Inflammatory macrophage treated with lipopolysaccharide for 4 hours (primary cell): ENCODE measurements at regions not wholly inside any gene's neighbourhood (a gene's known extent, or its start where the extent isn't known, plus 50 kb on each side); places are given as distances from the start of the nearest gene placed in this dataset.
"Not testable (repeated sequence)": the region's sequence is repeated elsewhere in the genome, so short reads cannot be mapped to it uniquely, and the experiment has no call there.

ENCODE experiments used
- DNase-seq: peaks from one replicate; pipeline ENCODE4 v3.0.0-alpha.2; 2020

DNA sequence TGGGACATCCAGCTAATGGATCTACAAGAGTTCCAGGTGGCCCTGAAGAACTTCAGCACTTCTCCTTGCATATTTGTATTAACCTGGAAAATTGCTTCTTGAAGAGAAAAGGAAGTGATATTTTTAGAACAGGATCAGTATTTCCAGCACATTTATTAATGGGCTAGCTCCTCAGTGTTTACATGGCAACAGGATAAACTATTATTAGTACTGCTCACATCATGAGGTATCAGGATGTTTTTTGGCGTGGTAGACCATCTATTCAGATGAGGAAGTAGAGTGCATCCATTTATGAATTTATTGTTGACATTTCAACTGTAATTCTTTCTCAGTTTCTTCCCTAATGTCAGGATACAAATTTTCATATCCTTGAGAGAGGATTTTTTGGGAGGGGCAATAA is 144.4 kb downstream of the KCNRG start:
- DNase-seq: no peak

DNA sequence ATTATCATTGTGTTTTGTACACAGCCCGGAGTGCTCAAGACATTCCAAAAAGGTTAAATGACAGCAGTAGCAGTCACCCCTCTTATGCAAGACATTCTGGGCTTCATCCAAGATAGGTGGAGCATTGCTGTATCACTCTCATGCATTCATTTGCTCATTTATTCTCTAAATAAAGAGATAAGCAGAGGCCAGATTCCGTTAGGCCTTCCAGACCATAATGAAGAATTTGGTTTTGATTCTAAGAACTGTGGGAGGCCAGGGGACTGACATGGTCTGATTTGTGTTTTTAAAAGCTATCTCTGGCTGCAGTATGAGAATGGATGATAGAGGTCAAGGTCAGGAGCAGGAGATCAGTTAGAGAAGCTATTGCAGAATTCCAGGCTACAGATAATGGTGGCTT is 145.8 kb downstream of the KCNRG start:
- no peak for DNase-seq

DNA sequence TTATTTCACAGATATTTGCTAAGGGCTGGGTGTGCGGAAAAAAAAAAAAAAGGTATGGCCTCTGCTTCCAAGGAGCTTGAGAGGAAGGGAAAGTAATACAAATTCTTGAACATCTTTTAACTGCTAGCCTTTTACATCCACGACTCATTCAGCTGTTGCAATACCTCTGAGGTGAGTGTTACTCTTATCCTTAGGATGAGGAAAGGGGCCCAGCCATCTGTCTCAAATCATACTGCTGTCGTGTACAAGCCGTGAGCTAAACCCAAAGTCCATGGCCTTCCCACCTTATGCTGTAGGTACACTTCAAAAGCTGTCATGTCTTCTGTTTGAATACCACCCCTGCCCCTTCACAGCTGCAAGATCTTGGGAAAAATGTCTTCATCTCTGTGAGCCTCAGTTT is 146.8 kb downstream of the KCNRG start:
- no peak for DNase-seq

DNA sequence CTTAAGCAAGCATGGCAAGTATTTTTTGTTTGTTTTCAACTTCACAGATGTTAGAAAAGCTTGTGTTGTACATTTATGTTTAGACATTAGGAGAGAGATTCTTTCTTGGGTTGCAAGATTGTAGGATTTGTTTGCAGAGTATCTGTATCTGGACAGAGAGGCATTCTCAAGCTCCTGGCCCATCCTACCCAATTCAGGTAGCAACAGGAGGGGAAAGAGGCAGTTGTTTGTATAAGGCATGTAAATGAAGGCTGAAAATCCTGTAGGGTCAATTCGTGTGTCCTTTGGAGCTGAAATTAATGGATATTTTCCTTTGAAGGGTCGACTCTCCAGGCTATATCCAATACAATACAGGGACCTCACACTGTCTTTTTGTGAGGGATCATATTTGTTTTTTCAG is 147.3 kb downstream of the KCNRG start:
- DNase-seq: no peak

DNA sequence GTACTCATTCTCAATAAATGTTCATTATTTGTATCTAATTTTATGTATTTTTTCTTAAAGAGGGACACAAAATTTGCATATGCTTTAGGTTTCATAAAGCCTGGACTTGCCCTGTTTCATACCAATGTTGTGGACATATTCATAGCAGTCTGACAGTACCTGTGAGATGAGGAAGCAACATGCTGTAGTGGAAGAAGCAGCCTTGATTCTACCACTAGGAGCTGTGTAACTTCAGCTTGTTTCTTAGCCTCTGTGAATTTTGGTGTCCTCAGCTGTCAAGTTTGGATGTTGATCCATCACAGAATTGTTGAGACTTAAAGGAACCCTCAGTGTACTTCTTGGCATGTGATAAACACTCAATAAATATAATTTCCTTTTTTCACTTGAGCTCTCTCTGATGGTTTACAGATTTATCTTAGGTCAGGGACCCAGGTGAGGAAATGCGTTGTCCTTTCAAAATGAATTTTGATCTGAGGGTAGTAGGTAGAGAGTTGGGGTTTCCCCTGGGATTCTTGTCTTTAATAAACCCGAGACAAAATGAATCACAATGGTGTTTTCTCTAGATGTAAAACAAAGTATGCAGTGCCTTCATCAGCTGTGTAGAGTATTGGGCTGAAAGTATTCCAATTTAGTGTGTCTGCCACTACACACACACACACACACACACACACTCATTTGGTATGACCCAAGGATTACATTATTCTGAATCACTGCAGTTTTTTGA is 152.1 kb downstream of the KCNRG start:
- no peak for DNase-seq

DNA sequence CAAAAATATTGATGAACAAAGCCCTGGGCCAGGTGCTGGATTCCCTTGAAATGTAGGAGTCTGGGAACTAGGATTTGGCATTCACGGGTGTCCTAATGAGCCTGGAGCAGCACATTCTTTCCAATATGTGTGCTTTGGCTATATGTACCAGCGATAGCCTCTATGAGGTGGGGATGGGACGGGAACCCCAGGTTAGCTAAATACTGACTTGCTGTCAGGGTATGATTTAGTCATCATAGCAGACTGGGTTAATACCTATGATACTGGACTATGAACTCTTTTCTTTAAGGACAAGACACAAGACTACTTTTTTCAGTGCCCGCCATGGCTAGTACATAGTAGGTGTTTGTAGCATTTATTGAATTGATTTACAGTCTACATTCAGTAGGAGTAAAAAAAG is 152.7 kb downstream of the KCNRG start:
- no peak for DNase-seq

DNA sequence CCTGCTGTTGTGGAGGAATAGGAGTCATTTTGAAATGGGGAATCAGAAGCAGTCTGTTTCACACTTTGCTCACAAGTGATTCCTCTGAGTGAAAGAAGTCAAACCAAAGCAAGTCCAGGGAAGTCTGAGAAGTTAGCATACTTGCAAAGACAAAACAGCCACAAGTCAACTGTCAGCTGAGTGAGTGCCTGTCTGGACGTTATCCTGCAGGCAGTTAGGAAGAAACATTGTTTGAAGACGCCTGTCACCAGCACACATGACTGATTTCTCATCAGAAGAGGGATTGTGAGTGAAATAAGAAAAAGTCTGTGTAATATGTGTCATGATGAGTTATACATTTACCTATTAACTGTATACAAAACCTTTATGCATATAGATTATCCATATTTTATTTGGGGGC is 153.5 kb downstream of the KCNRG start:
- DNase-seq: peak; percentile 24

DNA sequence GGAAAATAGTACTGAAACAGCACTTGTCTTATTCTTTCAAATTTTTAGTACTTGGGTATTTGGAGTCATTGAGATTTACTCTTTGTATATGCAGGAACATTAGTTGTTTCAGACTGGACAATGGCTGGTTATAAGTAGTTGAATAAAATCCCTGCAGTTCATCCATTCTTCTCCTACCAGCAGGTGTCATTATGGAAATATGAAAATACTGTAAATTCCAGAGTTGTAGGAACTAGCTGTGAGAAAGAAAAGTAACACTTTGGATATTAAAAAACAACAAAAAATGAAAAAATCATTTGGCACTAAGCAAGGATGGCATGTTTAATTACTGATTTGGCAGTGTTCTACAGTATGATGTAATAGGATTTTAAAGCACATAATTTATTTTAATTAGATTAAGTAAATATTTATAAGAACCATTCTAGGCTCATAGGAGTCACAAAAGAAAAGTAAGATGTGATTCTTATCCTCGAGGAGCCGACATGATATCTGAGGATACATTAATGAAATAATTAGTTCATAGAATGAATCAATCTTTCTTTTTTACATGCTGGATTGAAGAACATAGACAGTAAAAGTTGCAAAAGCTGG is 155.3 kb downstream of the KCNRG start:
- peak; percentile 12 for DNase-seq

DNA sequence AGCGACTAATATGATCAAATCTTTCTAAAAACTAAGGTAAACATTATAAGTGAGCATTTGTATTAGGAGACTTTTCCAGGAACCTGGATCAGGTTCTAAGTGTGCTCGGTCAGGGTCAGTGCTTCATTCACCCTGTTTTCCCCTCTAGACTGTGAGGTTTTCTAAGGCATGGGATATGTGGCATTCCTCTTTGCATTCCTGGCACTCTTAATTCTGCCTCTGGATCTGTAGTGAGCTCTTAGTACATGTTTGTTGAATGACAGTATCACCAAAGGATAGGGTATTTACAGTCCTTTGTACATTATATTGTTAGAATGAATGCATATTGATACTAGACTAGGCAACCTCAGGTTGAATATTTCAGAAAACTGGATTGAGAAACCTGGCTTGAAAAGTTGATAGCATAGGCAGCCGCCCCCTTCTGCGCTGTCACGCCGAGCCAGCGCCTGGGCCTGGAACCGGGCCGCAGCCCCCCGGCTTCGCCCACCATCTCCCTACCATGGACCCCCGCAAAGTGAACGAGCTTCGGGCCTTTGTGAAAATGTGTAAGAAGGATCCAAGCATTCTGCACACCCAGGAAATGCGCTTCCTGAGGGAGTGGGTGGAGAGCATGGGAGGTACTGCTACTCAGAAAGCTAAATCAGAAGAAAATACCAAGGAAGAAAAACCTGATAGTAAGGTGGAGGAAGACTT is 156.5 kb downstream of the KCNRG start:
- DNase-seq: no peak

DNA sequence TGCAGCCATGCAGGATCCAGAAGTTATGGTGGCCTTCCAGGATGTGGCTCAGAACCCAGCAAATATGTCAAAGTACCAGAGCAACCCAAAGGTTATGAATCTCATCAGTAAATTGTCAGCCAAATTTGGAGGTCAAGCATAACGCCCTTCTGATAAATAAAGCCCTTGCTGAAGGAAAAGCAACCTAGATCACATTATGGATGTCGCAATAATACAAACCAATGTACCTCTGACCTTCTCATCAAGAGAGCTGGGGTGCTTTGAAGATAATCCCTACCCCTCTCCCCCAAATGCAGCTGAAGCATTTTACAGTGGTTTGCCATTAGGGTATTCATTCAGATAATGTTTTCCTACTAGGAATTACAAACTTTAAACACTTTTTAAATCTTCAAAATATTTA is 157.8 kb downstream of the KCNRG start:
- not testable (repeated sequence) for DNase-seq

DNA sequence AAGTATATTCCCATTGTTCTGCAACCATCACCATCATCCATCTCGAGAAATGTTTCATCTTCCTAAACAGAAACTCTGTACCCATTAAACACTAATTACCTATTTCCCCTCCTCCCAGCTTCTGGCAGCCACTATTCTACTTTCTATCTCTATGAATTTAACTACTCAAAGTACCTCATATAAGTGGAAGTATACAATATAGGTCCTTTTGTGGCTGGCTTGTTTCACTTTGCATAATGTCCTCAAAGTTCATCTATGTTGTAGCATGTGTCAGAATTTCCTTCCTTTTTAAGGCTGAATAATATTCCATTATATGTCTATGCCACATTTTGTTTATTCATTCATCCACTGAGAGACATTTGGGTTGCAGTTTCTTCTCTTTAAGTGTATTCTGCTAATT is 159.4 kb downstream of the KCNRG start:
- no peak for DNase-seq

DNA sequence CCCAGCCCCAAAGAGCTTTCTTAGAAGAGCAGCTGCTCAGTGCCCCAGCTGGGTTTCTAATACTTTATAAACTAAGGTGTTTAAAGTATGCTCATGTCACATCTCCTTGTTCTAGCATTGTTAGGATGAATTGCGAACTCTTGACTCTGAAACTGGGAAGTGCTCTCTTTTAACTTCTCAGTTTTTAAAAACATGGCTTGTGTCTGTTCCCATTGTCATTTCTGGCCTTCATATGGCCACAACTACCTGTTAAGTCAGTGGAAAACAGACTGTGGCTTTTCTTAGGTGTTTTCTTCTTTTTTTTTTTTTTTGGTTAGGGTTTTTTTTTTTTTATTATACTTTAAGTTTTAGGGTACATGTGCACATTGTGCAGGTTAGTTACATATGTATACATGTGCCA is 164.7 kb downstream of the KCNRG start:
- peak; percentile 9 for DNase-seq

DNA sequence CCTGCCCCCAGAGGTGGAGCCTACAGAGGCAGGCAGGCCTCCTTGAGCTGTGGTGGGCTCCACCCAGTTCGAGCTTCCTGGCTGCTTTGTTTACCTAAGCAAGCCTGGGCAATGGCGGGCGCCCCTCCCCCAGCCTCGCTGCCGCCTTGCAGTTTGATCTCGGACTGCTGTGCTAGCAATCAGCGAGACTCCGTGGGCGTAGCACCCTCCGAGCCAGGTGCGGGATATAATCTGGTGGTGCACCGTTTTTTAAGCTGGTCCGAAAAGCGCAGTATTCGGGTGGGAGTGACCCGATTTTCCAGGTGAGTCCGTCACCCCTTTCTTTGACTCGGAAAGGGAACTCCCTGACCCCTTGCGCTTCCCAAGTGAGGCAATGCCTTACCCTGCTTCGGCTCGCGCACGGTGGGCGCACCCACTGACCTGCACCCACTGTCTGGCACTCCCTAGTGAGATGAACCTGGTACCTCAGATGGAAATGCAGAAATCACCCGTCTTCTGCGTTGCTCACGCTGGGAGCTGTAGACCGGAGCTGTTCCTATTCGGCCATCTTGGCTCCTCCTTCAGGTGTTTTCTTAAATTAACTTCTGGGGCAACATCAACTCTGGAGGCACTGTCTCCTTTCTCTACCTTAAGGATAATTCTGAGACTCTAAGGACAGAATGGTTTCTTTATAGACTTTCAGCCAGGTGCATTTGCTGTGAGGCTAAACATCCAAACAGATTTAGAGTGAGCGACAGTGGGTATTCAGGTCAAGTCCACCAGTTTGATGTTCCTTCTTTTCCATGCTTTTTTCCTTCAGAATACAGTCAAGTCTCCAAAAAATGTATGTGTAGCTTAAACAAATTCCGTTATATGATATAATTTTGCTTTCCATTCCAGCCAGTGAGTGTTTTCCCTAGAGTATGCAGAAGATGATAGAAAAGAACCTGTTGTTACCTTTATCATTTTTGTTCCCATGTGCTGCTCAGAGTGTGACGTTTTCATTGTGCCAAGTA is 170.8 kb downstream of the KCNRG start:
- not testable (repeated sequence) for DNase-seq

DNA sequence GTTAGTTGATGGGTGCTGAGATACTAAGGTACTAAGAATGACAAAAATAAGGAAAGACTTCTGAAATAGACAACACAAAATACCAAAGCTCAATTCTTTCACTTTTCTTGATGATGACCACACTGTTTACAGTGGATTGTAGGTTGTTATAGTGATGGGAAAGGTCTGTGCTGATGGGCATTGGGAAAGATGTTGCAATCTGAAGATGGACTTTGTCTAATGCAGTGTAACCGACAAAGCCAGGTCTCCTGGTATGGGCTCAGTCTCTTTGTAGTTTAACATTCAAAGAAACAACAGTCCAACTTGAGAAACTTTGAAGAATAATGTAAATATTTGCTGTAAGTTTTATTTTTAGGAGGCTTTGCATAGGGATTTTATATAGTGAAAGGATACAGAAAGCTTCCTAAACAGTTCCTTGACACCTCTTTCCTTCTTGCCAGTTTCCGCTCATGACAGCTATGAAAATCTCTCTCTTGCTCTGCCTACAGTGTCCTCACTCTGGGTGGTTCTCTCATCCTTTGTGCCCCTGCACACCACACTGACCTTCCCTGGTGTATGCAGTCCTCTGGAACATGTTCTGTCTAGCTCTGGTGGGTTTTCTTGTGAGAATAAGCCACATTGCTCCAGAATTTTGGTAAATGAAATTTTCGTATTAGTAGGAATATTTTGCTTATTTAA is 172.2 kb downstream of the KCNRG start:
- no peak for DNase-seq

DNA sequence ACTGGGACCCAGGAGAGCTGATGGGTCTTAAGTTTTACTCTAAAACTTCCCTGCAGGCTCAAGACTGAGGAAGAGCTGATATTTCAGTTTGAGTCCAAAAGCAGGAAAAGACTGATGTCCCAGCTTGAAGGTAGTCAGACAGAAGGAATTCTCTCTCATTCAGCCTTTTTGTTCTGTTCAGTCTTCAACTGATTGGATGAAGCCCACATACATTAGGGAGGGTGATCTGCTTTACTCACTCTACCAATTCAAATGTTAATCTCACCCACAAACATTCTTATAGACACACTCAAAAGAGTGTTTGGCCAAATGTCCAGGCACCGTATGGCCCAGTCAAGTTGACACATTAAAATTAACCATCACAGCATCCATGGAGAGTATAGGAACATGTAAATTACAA is 173.5 kb downstream of the KCNRG start:
- DNase-seq: no peak

DNA sequence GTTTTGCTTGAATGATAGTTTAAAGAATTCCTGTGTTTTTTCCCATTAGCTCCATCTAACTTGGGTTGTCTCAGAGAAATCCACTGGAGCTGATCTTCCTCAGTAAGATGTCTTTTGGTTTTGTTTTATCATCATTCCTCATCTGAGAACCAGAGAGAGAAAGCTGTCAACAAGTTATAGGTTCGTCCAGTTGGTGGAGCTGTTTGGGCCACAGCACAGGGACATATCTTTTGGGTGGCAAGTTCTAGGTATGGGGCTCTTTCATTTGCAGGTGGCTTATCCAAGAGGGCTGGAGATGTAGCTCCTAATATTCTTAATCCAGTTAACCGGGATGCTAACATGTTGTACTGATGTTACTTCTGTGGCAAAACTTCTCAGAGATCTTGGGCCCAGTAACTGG is 174.2 kb downstream of the KCNRG start:
- no peak for DNase-seq

DNA sequence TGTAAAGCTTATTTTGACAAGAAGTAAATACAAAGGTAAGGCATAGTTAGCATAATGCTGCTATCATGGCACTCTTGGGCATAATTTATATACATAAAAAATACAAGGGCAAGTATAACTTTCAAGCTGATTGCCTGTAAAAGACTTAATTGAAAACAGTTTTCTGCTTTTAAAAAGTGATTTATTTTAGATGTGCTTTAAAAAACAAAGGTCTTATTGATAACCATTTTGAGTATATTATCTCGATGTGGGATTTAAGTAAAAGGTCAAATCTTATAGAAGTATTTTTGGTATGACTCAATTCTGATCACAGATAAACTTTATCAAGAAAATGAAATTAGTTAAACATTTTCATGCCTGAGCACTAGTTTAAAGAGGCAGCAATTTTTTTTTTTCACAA is 175.8 kb downstream of the KCNRG start:
- no peak for DNase-seq

DNA sequence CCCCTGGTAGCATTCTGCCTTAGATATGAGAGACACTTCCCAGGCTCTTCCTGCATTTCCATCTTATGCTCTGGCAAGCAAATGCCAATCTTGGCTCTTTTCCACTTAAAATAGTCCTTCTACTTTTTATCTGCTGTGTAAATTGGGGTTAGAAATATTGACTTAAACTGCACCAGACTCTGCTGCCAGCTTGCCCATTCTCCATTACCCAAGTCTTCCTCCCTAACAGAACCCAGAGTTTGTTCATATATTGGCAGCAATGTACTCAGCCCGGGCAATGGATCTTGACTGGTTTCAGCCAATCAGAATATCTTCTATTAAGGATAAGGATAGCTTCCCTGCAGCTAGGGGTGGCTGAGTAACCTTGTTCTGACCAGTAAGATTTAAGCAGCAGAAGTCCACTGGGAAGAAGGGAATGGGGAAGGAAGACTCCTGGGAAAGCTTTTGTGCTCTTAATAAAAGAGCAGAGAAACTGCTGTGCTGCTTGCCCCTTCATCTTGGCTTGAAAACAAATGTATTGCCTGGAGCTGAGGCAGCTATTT is 177.1 kb downstream of the KCNRG start:
- no peak for DNase-seq

DNA sequence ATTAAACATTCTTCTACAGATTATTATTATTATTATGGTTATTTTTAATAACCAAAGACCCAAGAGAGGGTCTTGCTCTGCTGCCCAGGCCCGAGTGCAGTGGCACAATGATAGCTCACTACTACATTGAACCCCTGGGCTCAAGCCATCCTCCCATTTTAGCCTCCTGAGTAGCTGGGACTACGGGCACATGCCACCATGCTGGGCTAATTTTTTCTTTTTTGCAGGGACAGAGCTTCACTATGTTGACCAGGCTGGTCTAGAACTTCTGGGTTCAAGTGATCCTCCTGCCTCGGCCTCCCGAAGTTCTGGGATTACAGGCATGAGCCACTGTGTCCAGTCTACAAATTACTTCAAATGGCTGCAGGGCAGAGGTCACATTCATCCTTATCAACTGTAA is 179.8 kb downstream of the KCNRG start:
- no peak for DNase-seq

DNA sequence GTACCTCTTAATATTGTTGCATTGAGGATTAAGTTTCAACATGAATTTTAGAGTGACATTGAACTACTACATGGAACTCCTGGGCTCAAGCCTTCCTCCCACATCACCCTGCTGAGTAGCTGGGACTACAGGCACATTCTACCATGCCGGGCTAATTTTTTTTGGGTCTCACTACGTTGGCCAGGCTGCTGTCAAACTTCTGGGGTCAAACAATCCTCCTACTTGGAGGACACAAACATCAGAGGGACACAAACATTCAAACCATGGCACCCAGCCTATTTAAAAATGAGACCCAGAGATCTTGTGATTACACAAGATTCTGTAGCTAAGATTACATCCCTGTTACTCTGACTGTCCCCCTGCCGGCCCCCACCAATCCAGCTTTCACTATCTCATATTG is 180.9 kb downstream of the KCNRG start:
- DNase-seq: no peak

DNA sequence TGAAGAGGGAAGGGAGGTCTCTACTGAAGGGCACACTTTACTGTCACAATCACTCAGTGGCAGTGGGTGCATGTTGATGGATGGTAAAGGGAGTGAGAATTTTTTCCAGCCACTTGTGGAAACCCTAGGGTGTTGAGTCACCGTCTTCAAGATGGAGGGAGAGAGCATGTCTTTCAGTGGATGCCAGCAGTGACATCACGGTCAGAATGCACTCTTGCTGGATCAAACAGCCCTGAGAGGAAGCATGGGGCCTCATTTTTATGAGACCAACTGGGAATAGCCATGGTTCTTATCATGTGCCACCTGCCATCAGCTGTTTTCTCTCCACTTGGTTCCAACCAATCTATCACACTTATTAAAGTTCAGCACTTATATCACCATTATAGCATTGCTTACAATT is 182.5 kb downstream of the KCNRG start:
- DNase-seq: no peak

DNA sequence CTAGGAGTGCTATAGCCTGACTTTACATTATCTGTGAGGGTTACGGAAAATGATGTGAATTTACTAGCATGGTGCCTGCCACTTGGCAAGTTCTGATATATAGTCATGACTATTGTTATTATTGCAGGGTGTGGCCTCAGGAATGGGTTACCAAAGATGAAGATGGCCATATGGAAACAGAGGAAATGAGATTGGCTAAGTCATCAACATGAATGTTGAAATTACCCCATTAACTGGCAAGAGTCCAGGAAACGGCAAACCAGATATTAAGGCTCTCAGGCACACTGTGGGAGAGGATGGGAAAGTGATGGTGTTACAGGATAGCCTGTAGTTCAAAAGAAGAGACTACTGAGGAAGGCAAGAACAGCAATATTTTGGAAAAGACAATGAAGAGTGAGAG is 183.3 kb downstream of the KCNRG start:
- DNase-seq: peak; percentile 89
